ENCODE measurements at regions not wholly inside any gene's neighbourhood (a gene's known extent, or its start where the extent isn't known, plus 50 kb on each side); places are given as distances from the start of the nearest gene placed in this dataset.

GRCh38 chr5:109944461-109944860 is 254.7 kb downstream of the MAN2A1 start:
- Histone ChIP-seq H3K9me3 (ENCODE audit: control extremely low read depth in 1 of 5, control insufficient read depth in 4 of 5, insufficient read depth in 2 of 5, low read depth in 1 of 5, low read length in 4 of 5) (peaks cover 0 to 8% (median 0%) of the 10 kb centered on the region in 5 experiments), H3K36me3 (ENCODE audit: control insufficient read depth in 4 of 4, insufficient read depth in 4 of 4, low read length in 3 of 4) (no peaks in the 10 kb centered on the region), H3K27me3 (replicated peaks in 2 of 5; ENCODE audit: control insufficient read depth in 4 of 5, insufficient read depth in 5 of 5, low read length in 4 of 5) (no peaks in the 10 kb centered on the region), H3K4me1 (ENCODE audit: control extremely low read depth in 1 of 4, control insufficient read depth in 4 of 4, insufficient read depth in 4 of 4, low read length in 3 of 4) (no peaks in the 10 kb centered on the region), H3K27ac (ENCODE audit: insufficient read depth in 1 of 2, low read depth in 1 of 2, low read length in 2 of 2, poor library complexity in 1 of 2, severe bottlenecking in 2 of 2) (no peak overlapping the region), H3K4me3 (ENCODE audit: control insufficient read depth in 1 of 7, extremely low read depth in 1 of 7, insufficient read depth in 4 of 7, low read depth in 2 of 7, low read length in 6 of 7) (no peak overlapping the region)
- no peak for DNase-seq
- WGBS (ENCODE audit: insufficient coverage), result 94% methylated on average over 2 of the region's 3 CpGs
- ChIA-PET POLR2A (no interaction called here), CTCF (no interaction called here)

GRCh38 chr5:109945097-109945678 is 255.5 kb downstream of the MAN2A1 start:
- no peaks in the 10 kb centered on the region for H3K27me3 ChIP-seq (replicated peaks in 2 of 5; ENCODE audit: control insufficient read depth in 4 of 5, insufficient read depth in 5 of 5, low read length in 4 of 5)
- POLR2A ChIA-PET, result interaction anchor here (0.6 kb wide), 1 partner anchor 1197 kb away, joined by 3 read pairs; no protein-coding TSS in a partner anchor
- H3K4me3 ChIP-seq (ENCODE audit: control insufficient read depth in 1 of 7, extremely low read depth in 1 of 7, insufficient read depth in 4 of 7, low read depth in 2 of 7, low read length in 6 of 7), result no peak overlapping the region
- WGBS (ENCODE audit: insufficient coverage), result 92% methylated on average over 5 of the region's 6 CpGs
- CTCF ChIA-PET, result no interaction called here
- DNase-seq, result no peak
- H3K27ac ChIP-seq (ENCODE audit: insufficient read depth in 1 of 2, low read depth in 1 of 2, low read length in 2 of 2, poor library complexity in 1 of 2, severe bottlenecking in 2 of 2), result no peak overlapping the region
- H3K36me3 ChIP-seq (ENCODE audit: control insufficient read depth in 4 of 4, insufficient read depth in 4 of 4, low read length in 3 of 4), result no peaks in the 10 kb centered on the region
- H3K9me3 ChIP-seq (ENCODE audit: control extremely low read depth in 1 of 5, control insufficient read depth in 4 of 5, insufficient read depth in 2 of 5, low read depth in 1 of 5, low read length in 4 of 5), result peaks cover 0 to 5% (median 0%) of the 10 kb centered on the region in 5 experiments
- no peaks in the 10 kb centered on the region for H3K4me1 ChIP-seq (ENCODE audit: control extremely low read depth in 1 of 4, control insufficient read depth in 4 of 4, insufficient read depth in 4 of 4, low read length in 3 of 4)

GRCh38 chr5:109945723-109946480 is 256.2 kb downstream of the MAN2A1 start:
- Histone ChIP-seq H3K4me3 (ENCODE audit: control insufficient read depth in 1 of 7, extremely low read depth in 1 of 7, insufficient read depth in 4 of 7, low read depth in 2 of 7, low read length in 6 of 7) (no peak overlapping the region), H3K36me3 (ENCODE audit: control insufficient read depth in 4 of 4, insufficient read depth in 4 of 4, low read length in 3 of 4) (no peaks in the 10 kb centered on the region), H3K4me1 (ENCODE audit: control extremely low read depth in 1 of 4, control insufficient read depth in 4 of 4, insufficient read depth in 4 of 4, low read length in 3 of 4) (no peaks in the 10 kb centered on the region), H3K27me3 (replicated peaks in 2 of 5; ENCODE audit: control insufficient read depth in 4 of 5, insufficient read depth in 5 of 5, low read length in 4 of 5) (no peaks in the 10 kb centered on the region), H3K9me3 (ENCODE audit: control extremely low read depth in 1 of 5, control insufficient read depth in 4 of 5, insufficient read depth in 2 of 5, low read depth in 1 of 5, low read length in 4 of 5) (no peaks in the 10 kb centered on the region), H3K27ac (ENCODE audit: insufficient read depth in 1 of 2, low read depth in 1 of 2, low read length in 2 of 2, poor library complexity in 1 of 2, severe bottlenecking in 2 of 2) (no peak overlapping the region)
- ChIA-PET POLR2A (no interaction called here), CTCF (no interaction called here)
- WGBS (ENCODE audit: insufficient coverage), result 100% methylated on average over 1 of the region's 2 CpGs
- DNase-seq, result no peak

- 90% methylated on average over 4 of the region's 4 CpGs for WGBS (ENCODE audit: insufficient coverage)
- no peak overlapping the region for H3K27ac ChIP-seq (ENCODE audit: insufficient read depth in 1 of 2, low read depth in 1 of 2, low read length in 2 of 2, poor library complexity in 1 of 2, severe bottlenecking in 2 of 2)
- H3K4me3 ChIP-seq (ENCODE audit: control insufficient read depth in 1 of 7, extremely low read depth in 1 of 7, insufficient read depth in 4 of 7, low read depth in 2 of 7, low read length in 6 of 7), result no peak overlapping the region
- ChIA-PET CTCF (no interaction called here), POLR2A (no interaction called here)
- H3K27me3 ChIP-seq (replicated peaks in 2 of 5; ENCODE audit: control insufficient read depth in 4 of 5, insufficient read depth in 5 of 5, low read length in 4 of 5), result no peaks in the 10 kb centered on the region
- DNase-seq, result no peak
- no peaks in the 10 kb centered on the region for H3K9me3 ChIP-seq (ENCODE audit: control extremely low read depth in 1 of 5, control insufficient read depth in 4 of 5, insufficient read depth in 2 of 5, low read depth in 1 of 5, low read length in 4 of 5)
- H3K4me1 ChIP-seq (ENCODE audit: control extremely low read depth in 1 of 4, control insufficient read depth in 4 of 4, insufficient read depth in 4 of 4, low read length in 3 of 4), result no peaks in the 10 kb centered on the region
- H3K36me3 ChIP-seq (ENCODE audit: control insufficient read depth in 4 of 4, insufficient read depth in 4 of 4, low read length in 3 of 4), result no peaks in the 10 kb centered on the region
Observed at GRCh38 chr5:109946610-109947009, 256.9 kb downstream of the MAN2A1 start.

GRCh38 chr5:109947667-109948066 is 257.9 kb downstream of the MAN2A1 start:
- Histone ChIP-seq H3K4me1 (ENCODE audit: control extremely low read depth in 1 of 4, control insufficient read depth in 4 of 4, insufficient read depth in 4 of 4, low read length in 3 of 4) (no peaks in the 10 kb centered on the region), H3K9me3 (ENCODE audit: control extremely low read depth in 1 of 5, control insufficient read depth in 4 of 5, insufficient read depth in 2 of 5, low read depth in 1 of 5, low read length in 4 of 5) (no peaks in the 10 kb centered on the region), H3K4me3 (ENCODE audit: control insufficient read depth in 1 of 7, extremely low read depth in 1 of 7, insufficient read depth in 4 of 7, low read depth in 2 of 7, low read length in 6 of 7) (no peak overlapping the region), H3K36me3 (ENCODE audit: control insufficient read depth in 4 of 4, insufficient read depth in 4 of 4, low read length in 3 of 4) (no peaks in the 10 kb centered on the region), H3K27ac (ENCODE audit: insufficient read depth in 1 of 2, low read depth in 1 of 2, low read length in 2 of 2, poor library complexity in 1 of 2, severe bottlenecking in 2 of 2) (no peak overlapping the region), H3K27me3 (replicated peaks in 2 of 5; ENCODE audit: control insufficient read depth in 4 of 5, insufficient read depth in 5 of 5, low read length in 4 of 5) (no peaks in the 10 kb centered on the region)
- no peak for DNase-seq
- ChIA-PET POLR2A (no interaction called here), CTCF (no interaction called here)
- 89% methylated on average over 3 of the region's 3 CpGs for WGBS (ENCODE audit: insufficient coverage)

GRCh38 chr5:109950634-109951033 is 260.9 kb downstream of the MAN2A1 start:
- ChIA-PET POLR2A (no interaction called here), CTCF (no interaction called here)
- H3K27ac ChIP-seq (ENCODE audit: insufficient read depth in 1 of 2, low read depth in 1 of 2, low read length in 2 of 2, poor library complexity in 1 of 2, severe bottlenecking in 2 of 2), result no peak overlapping the region
- no peak overlapping the region for H3K4me3 ChIP-seq (ENCODE audit: control insufficient read depth in 1 of 7, extremely low read depth in 1 of 7, insufficient read depth in 4 of 7, low read depth in 2 of 7, low read length in 6 of 7)
- no peaks in the 10 kb centered on the region for H3K27me3 ChIP-seq (replicated peaks in 2 of 5; ENCODE audit: control insufficient read depth in 4 of 5, insufficient read depth in 5 of 5, low read length in 4 of 5)
- no peaks in the 10 kb centered on the region for H3K9me3 ChIP-seq (ENCODE audit: control extremely low read depth in 1 of 5, control insufficient read depth in 4 of 5, insufficient read depth in 2 of 5, low read depth in 1 of 5, low read length in 4 of 5)
- DNase-seq, result no peak
- H3K4me1 ChIP-seq (ENCODE audit: control extremely low read depth in 1 of 4, control insufficient read depth in 4 of 4, insufficient read depth in 4 of 4, low read length in 3 of 4), result no peaks in the 10 kb centered on the region
- H3K36me3 ChIP-seq (ENCODE audit: control insufficient read depth in 4 of 4, insufficient read depth in 4 of 4, low read length in 3 of 4), result no peaks in the 10 kb centered on the region

GRCh38 chr5:109951348-109951747 is 261.6 kb downstream of the MAN2A1 start:
- no peaks in the 10 kb centered on the region for H3K9me3 ChIP-seq (ENCODE audit: control extremely low read depth in 1 of 5, control insufficient read depth in 4 of 5, insufficient read depth in 2 of 5, low read depth in 1 of 5, low read length in 4 of 5)
- no peak overlapping the region for H3K27ac ChIP-seq (ENCODE audit: insufficient read depth in 1 of 2, low read depth in 1 of 2, low read length in 2 of 2, poor library complexity in 1 of 2, severe bottlenecking in 2 of 2)
- H3K27me3 ChIP-seq (replicated peaks in 2 of 5; ENCODE audit: control insufficient read depth in 4 of 5, insufficient read depth in 5 of 5, low read length in 4 of 5), result no peaks in the 10 kb centered on the region
- ChIA-PET CTCF (no interaction called here), POLR2A (no interaction called here)
- 100% methylated on average over 1 of the region's 3 CpGs for WGBS (ENCODE audit: insufficient coverage)
- DNase-seq, result no peak
- H3K4me1 ChIP-seq (ENCODE audit: control extremely low read depth in 1 of 4, control insufficient read depth in 4 of 4, insufficient read depth in 4 of 4, low read length in 3 of 4), result no peaks in the 10 kb centered on the region
- no peak overlapping the region for H3K4me3 ChIP-seq (ENCODE audit: control insufficient read depth in 1 of 7, extremely low read depth in 1 of 7, insufficient read depth in 4 of 7, low read depth in 2 of 7, low read length in 6 of 7)
- no peaks in the 10 kb centered on the region for H3K36me3 ChIP-seq (ENCODE audit: control insufficient read depth in 4 of 4, insufficient read depth in 4 of 4, low read length in 3 of 4)
